HepG2 (cell line): ENCODE measurements at regions not wholly inside any gene's neighbourhood (a gene's known extent, or its start where the extent isn't known, plus 50 kb on each side); places are given as distances from the start of the nearest gene placed in this dataset.

ENCODE experiments used
- ATAC-seq: fragments of 200-7000 bp; cut with Tn5 transposase; 3 replicates; pipeline ENCODE4 v1.9.1; 2020; ENCODE audit warnings: mild to moderate bottlenecking, moderate library complexity
- BruUV-seq: library from RNA; stranded (reverse); fragments of 400-500 nt; replicated peaks from 2 replicates; lab custom pipeline; 2021; lab: Mats Ljungman, UMichigan
- CTCF ChIA-PET: fragments of 300-600 bp; formaldehyde crosslinking; extraction: SDS; loops from one replicate; lab custom pipeline; 2021; ENCODE audit warnings: low total read pairs, inconsistent platforms, low intra/inter-chr PET ratio; lab: Yijun Ruan, JAX
- POLR2A ChIA-PET: fragments of 350-600 bp; sonication (Branson Sonifier 250); formaldehyde crosslinking; loops from one replicate; lab custom pipeline; 2020; ENCODE audit warnings: antibody characterized with exemption, inconsistent platforms; lab: Yijun Ruan, JAX
- DNase-seq: peaks from one replicate; pipeline ENCODE4 v3.0.0-alpha.2; 2015; ENCODE audit warnings: low spot score
- FAIRE-seq: peaks from 3 replicates; lab custom pipeline; 2011; peaks lifted over from hg19 to GRCh38; lab: Jason Lieb, UNC
- H2AFZ ChIP-seq: one replicate; pipeline ENCODE4 v1.6.1; 2011; ENCODE audit warnings: low read length, inconsistent platforms
- H3K27ac ChIP-seq: fragments of 300-600 bp; 3 replicates; pipeline ENCODE4 v1.8.0; 2011; ENCODE audit warnings: mixed run types, mild to moderate bottlenecking, mixed read lengths, low read length, inconsistent platforms; ENCODE audit not compliant: insufficient read depth; ENCODE audit errors: extremely low read length
- H3K27me3 ChIP-seq, 2 experiments: fragments of 200-600 bp in 1 of 2; 2 replicates in 1 of 2; 3 replicates in 1 of 2; pipeline versions ENCODE4 v1.6.0 to v1.8.0; 2011; ENCODE audit warnings: low read length in 2 of 2, mild to moderate bottlenecking in 2 of 2, moderate library complexity in 2 of 2, inconsistent platforms in 1 of 2; ENCODE audit not compliant: insufficient read depth in 2 of 2, control insufficient read depth in 1 of 2
- H3K36me3 ChIP-seq, 2 experiments: fragments of 200-600 bp in 1 of 2; replicated peaks in 1 of 2; 2 replicates in 1 of 2; 3 replicates in 1 of 2; pipeline versions ENCODE4 v1.5.1 to v1.8.0; 2011; ENCODE audit warnings: low read length in 2 of 2, inconsistent platforms in 1 of 2; ENCODE audit not compliant: insufficient read depth in 2 of 2, control insufficient read depth in 1 of 2
- H3K4me1 ChIP-seq: 2 replicates; pipeline ENCODE4 v1.5.1; 2012; ENCODE audit warnings: low read length, inconsistent platforms; ENCODE audit not compliant: insufficient read depth
- H3K4me2 ChIP-seq: 2 replicates; pipeline ENCODE4 v1.6.0; 2011; ENCODE audit warnings: low read depth, low read length, inconsistent platforms
- H3K4me3 ChIP-seq, 3 experiments: fragments of 200-600 bp in 1 of 3; sonication (generic), shearing (Covaris generic) in 1 of 3; replicated peaks in 1 of 3; 2 replicates each; pipeline ENCODE4 v1.5.1; 2011 to 2016; ENCODE audit warnings: low read length in 3 of 3, inconsistent platforms in 2 of 3, low read depth in 2 of 3, mild to moderate bottlenecking in 2 of 3, control low read depth in 1 of 3, mixed read lengths in 1 of 3; ENCODE audit not compliant: insufficient read depth in 1 of 3
- H3K79me2 ChIP-seq: one replicate; pipeline ENCODE4 v1.6.1; 2011; ENCODE audit warnings: low read length, inconsistent platforms; ENCODE audit not compliant: insufficient read depth
- H3K9ac ChIP-seq: 2 replicates; pipeline ENCODE4 v1.6.0; 2011; ENCODE audit warnings: mild to moderate bottlenecking, low read depth, low read length, inconsistent platforms; ENCODE audit not compliant: insufficient read depth
- H3K9me3 ChIP-seq: 2 replicates; pipeline ENCODE4 v1.5.1; 2012; ENCODE audit warnings: mild to moderate bottlenecking, low read length
- H4K20me1 ChIP-seq: 2 replicates; pipeline ENCODE4 v1.6.0; 2011; ENCODE audit warnings: inconsistent platforms, mild to moderate bottlenecking, low read length, moderate library complexity; ENCODE audit not compliant: insufficient read depth
- DR1 ChIP-seq: sonication (generic); formaldehyde crosslinking; IDR thresholded peaks from 2 replicates; pipeline ENCODE4 v1.8.0; 2021; ENCODE audit warnings: mild to moderate bottlenecking, missing genetic modification reagents, inconsistent platforms
- ETS1 ChIP-seq: sonication (generic); formaldehyde crosslinking; IDR thresholded peaks from 2 replicates; pipeline ENCODE4 v1.4.0; 2020; ENCODE audit warnings: missing genetic modification reagents
- FOXA1 ChIP-seq, 2 experiments: fragments of 450-650 bp in 1 of 2; sonication (generic) in 1 of 2; formaldehyde crosslinking in 1 of 2; IDR thresholded peaks; 2 replicates each; pipeline versions ENCODE4 v1.4.0 to v1.6.1; 2016 to 2020; ENCODE audit warnings: missing genetic modification reagents in 1 of 2
- JDP2 ChIP-seq: sonication (generic); formaldehyde crosslinking; IDR thresholded peaks from 2 replicates; pipeline ENCODE4 v1.8.1; 2022; ENCODE audit warnings: missing genetic modification reagents, borderline replicate concordance
- KDM5B ChIP-seq: sonication (generic); formaldehyde crosslinking; IDR thresholded peaks from 2 replicates; pipeline ENCODE4 v1.4.0; 2020; ENCODE audit warnings: missing genetic modification reagents, mild to moderate bottlenecking, borderline replicate concordance
- KDM6A ChIP-seq: IDR thresholded peaks from 2 replicates; pipeline ENCODE4 v1.6.1; 2016; ENCODE audit warnings: low read depth
- RAD51 ChIP-seq: fragments of 450-650 bp; IDR thresholded peaks from 2 replicates; pipeline ENCODE4 v1.6.1; 2016; ENCODE audit warnings: borderline replicate concordance
- RERE ChIP-seq: IDR thresholded peaks from 2 replicates; pipeline ENCODE4 v1.6.1; 2016; ENCODE audit warnings: low read depth, missing genetic modification reagents, missing compliant biosample characterization
- SIX4 ChIP-seq: sonication (generic); formaldehyde crosslinking; IDR thresholded peaks from 2 replicates; pipeline ENCODE4 v1.4.0; 2020; ENCODE audit warnings: missing genetic modification reagents
- TARDBP ChIP-seq: sonication (generic); formaldehyde crosslinking; IDR thresholded peaks from 2 replicates; pipeline ENCODE4 v1.8.0; 2022; ENCODE audit warnings: mild to moderate bottlenecking, missing genetic modification reagents
- ZBTB26 ChIP-seq: IDR thresholded peaks from 2 replicates; pipeline ENCODE4 v1.6.1; 2016; ENCODE audit warnings: missing compliant biosample characterization, missing genetic modification reagents, borderline replicate concordance
- ZNF414 ChIP-seq: sonication (generic); formaldehyde crosslinking; IDR thresholded peaks from 2 replicates; pipeline ENCODE4 v1.5.0; 2020; ENCODE audit warnings: missing genetic modification reagents
- ZNF550 ChIP-seq: sonication (generic); formaldehyde crosslinking; IDR thresholded peaks from 2 replicates; pipeline ENCODE4 v1.4.0; 2020; ENCODE audit warnings: mild to moderate bottlenecking, missing genetic modification reagents, borderline replicate concordance
- ZNF580 ChIP-seq: IDR thresholded peaks from 2 replicates; pipeline ENCODE4 v1.6.1; 2016; ENCODE audit warnings: low read depth, borderline replicate concordance
- ZNF709 ChIP-seq: sonication (generic); formaldehyde crosslinking; IDR thresholded peaks from 2 replicates; pipeline ENCODE4 v1.5.0; 2020; ENCODE audit warnings: mild to moderate bottlenecking, missing genetic modification reagents
- WGBS: methylation state at CpG from one replicate; pipeline ENCODE4 v1.1.6; 2017; ENCODE audit warnings: low lambda C conversion rate; 5-methylcytosine and 5-hydroxymethylcytosine counted together
- in situ Hi-C: cut with HindIII; loops from 2 replicates; pipeline ENCODE4 v1.10.0; 2017; ENCODE audit warnings: low pct_unique_long_range_greater_than_20kb; ENCODE audit not compliant: extremely low pct_ligation_motif_present
- intact Hi-C: fragments of 100-400 bp; cut with micrococcal nuclease; formaldehyde crosslinking; loops from one replicate; pipeline ENCODE4 v1.10.0; 2022; ENCODE audit not compliant: unreplicated experiment

- TF ChIP-seq KDM6A (CRISPR knock-in tag) (no peak), JDP2 (CRISPR knock-in tag) (no peak)
Observed at GRCh38 chr9:23324511-23324910, 501.5 kb downstream of the ELAVL2 start (continued).

- CTCF ChIA-PET, result no interaction called here
- ATAC-seq, result no peak
- in situ Hi-C loops (no loop called here), intact Hi-C loops (no loop called here)
- Histone ChIP-seq H3K4me3 (no peak overlapping the region), H3K27ac (no peak overlapping the region), H3K9me3 (peaks cover 73% of the 10 kb centered on the region), H3K9ac (no peak overlapping the region), H3K79me2 (no peaks in the 10 kb centered on the region), H3K4me1 (no peaks in the 10 kb centered on the region), H3K4me2 (no peak overlapping the region), H4K20me1 (no peaks in the 10 kb centered on the region), H3K36me3 (no peaks in the 10 kb centered on the region), H3K27me3 (no peaks in the 10 kb centered on the region), H2AFZ (no peak overlapping the region)
- no TSS peak for BruUV-seq
- POLR2A ChIA-PET, result no interaction called here
- WGBS, result 13% methylated on average over 3 of the region's 3 CpGs
- no peak for DNase-seq
- FAIRE-seq, result no peak
- TF ChIP-seq KDM5B (no peak), ZNF580 (CRISPR knock-in tag) (no peak), RERE (CRISPR knock-in tag) (no peak), TARDBP (CRISPR knock-in tag) (no peak), RAD51 (no peak), DR1 (no peak), ZNF709 (CRISPR knock-in tag) (no peak), ZNF414 (CRISPR knock-in tag) (no peak), FOXA1 (IDR thresholded peaks at IDR 0.05) (no peak), FOXA1 (CRISPR knock-in tag; IDR thresholded peaks at IDR 0.05) (no peak), ZNF550 (CRISPR knock-in tag) (no peak), SIX4 (CRISPR knock-in tag) (no peak), ZBTB26 (CRISPR knock-in tag) (no peak), ETS1 (CRISPR knock-in tag) (no peak)
Observed at GRCh38 chr9:23326597-23326996, 499.4 kb downstream of the ELAVL2 start.
